Natural killer cell treated with Interleukin-12 subunit alpha and Interleukin-12 subunit beta and Interleukin-15 and Interleukin-18, amount 100 ng/mL, for 72 hours (primary cell): ENCODE measurements at regions not wholly inside any gene's neighbourhood (a gene's known extent, or its start where the extent isn't known, plus 50 kb on each side); places are given as distances from the start of the nearest gene placed in this dataset.

Experiments used
- ATAC-seq, 2 donors: fragments of 150-1000 bp; cut with Tn5 transposase in 1 of 2; sonication (Bioruptor Pico), chemical (Tn5 transposase) in 1 of 2; 2 replicates each; pipeline ENCODE4 v1.10.0; 2021
- DNase-seq: peaks from one replicate; pipeline ENCODE4 v3.0.0; 2022; ENCODE audit warnings: low spot score
- H3K27ac Mint-ChIP-seq, 2 donors: 1 replicate in 1 of 2; 2 replicates in 1 of 2; pipeline ENCODE4 v1.8.0; 2022; ENCODE audit warnings: mixed read lengths in 2 of 2, mild to moderate bottlenecking in 1 of 2, moderate library complexity in 1 of 2
- H3K27me3 Mint-ChIP-seq, 2 donors: 1 replicate in 1 of 2; 2 replicates in 1 of 2; pipeline ENCODE4 v1.8.0; 2022; ENCODE audit warnings: mixed read lengths in 2 of 2
- H3K36me3 Mint-ChIP-seq: one replicate; pipeline ENCODE4 v1.8.0; 2022; ENCODE audit warnings: mixed read lengths
- H3K4me1 Mint-ChIP-seq, 2 donors: 1 replicate in 1 of 2; 2 replicates in 1 of 2; pipeline ENCODE4 v1.8.0; 2022; ENCODE audit warnings: low read depth in 2 of 2, mixed read lengths in 2 of 2, mild to moderate bottlenecking in 1 of 2
- H3K4me3 Mint-ChIP-seq: one replicate; pipeline ENCODE4 v1.8.0; 2022; ENCODE audit warnings: mixed read lengths
- H3K9me3 Mint-ChIP-seq: 2 replicates; pipeline ENCODE4 v1.8.0; 2022; ENCODE audit warnings: mixed read lengths

- Mint-ChIP-seq H3K36me3 (peaks cover 32% of the 10 kb centered on the region), H3K4me3 (peak overlapping the region; percentile 13), H3K27ac (peak overlapping the region; percentile 22 to 74), H3K27me3 (peaks cover 21 to 30% of the 10 kb centered on the region in 2 donors), H3K9me3 (peaks cover 12% of the 10 kb centered on the region), H3K4me1 (peaks cover 40 to 47% of the 10 kb centered on the region in 2 donors)
- ATAC-seq (peak in 1 of 2 donors; percentile 71), DNase-seq (no peak)
Observed at GRCh38 chr21:35482933-35483662, 434.0 kb upstream of the RUNX1 start.

- H3K4me1 Mint-ChIP-seq: peaks cover 48 to 56% of the 10 kb centered on the region in 2 donors
- H3K27ac Mint-ChIP-seq: peak overlapping the region; percentile 18 to 74
- peak; percentile 31 to 65 for ATAC-seq
- H3K4me3 Mint-ChIP-seq: peak overlapping the region; percentile 28
- peaks cover 37% of the 10 kb centered on the region for H3K36me3 Mint-ChIP-seq
- H3K9me3 Mint-ChIP-seq: peaks cover 12% of the 10 kb centered on the region
- no peak for DNase-seq
- H3K27me3 Mint-ChIP-seq: peaks cover 21 to 29% of the 10 kb centered on the region in 2 donors
Observed at GRCh38 chr21:35482096-35482495, 433.0 kb upstream of the RUNX1 start.

- ATAC-seq (no peak), DNase-seq (no peak)
- peaks cover 43% of the 10 kb centered on the region for H3K36me3 Mint-ChIP-seq
- peak overlapping the region in 1 of 2 donors; percentile 74 for H3K27ac Mint-ChIP-seq
- peaks cover 12% of the 10 kb centered on the region for H3K9me3 Mint-ChIP-seq
- no peak overlapping the region for H3K4me3 Mint-ChIP-seq
- peaks cover 15 to 19% of the 10 kb centered on the region in 2 donors for H3K27me3 Mint-ChIP-seq
- peaks cover 56 to 64% of the 10 kb centered on the region in 2 donors for H3K4me1 Mint-ChIP-seq
Observed at GRCh38 chr21:35481005-35481404, 431.9 kb upstream of the RUNX1 start.

- H3K36me3 Mint-ChIP-seq: peaks cover 36% of the 10 kb centered on the region
- H3K4me1 Mint-ChIP-seq: peaks cover 64 to 66% of the 10 kb centered on the region in 2 donors
- DNase-seq (no peak), ATAC-seq (no peak)
- peaks cover 9% of the 10 kb centered on the region for H3K9me3 Mint-ChIP-seq
- peaks cover 6% of the 10 kb centered on the region in 2 donors for H3K27me3 Mint-ChIP-seq
- H3K27ac Mint-ChIP-seq: peak overlapping the region; percentile 98 to 100
- no peak overlapping the region for H3K4me3 Mint-ChIP-seq
Observed at GRCh38 chr21:35479529-35479928, 430.4 kb upstream of the RUNX1 start.

- no peak for DNase-seq
- H3K36me3 Mint-ChIP-seq: peaks cover 31% of the 10 kb centered on the region
- no peak for ATAC-seq
- H3K4me1 Mint-ChIP-seq: peaks cover 62 to 64% of the 10 kb centered on the region in 2 donors
- peaks cover 1% of the 10 kb centered on the region in 2 donors for H3K27me3 Mint-ChIP-seq
- H3K27ac Mint-ChIP-seq: peak overlapping the region; percentile 98 to 100
- H3K4me3 Mint-ChIP-seq: peak overlapping the region; percentile 16
- peaks cover 5% of the 10 kb centered on the region for H3K9me3 Mint-ChIP-seq
Observed at GRCh38 chr21:35479065-35479448, 430.0 kb upstream of the RUNX1 start.

GRCh38 chr21:35478161-35479064 lies 429.3 kb upstream of the RUNX1 start:
- peak overlapping the region; percentile 98 to 100 for H3K27ac Mint-ChIP-seq
- H3K9me3 Mint-ChIP-seq: peaks cover 4% of the 10 kb centered on the region
- H3K4me3 Mint-ChIP-seq: peak overlapping the region; percentile 71
- H3K36me3 Mint-ChIP-seq: peaks cover 31% of the 10 kb centered on the region
- no peak for DNase-seq
- peaks cover 62 to 64% of the 10 kb centered on the region in 2 donors for H3K4me1 Mint-ChIP-seq
- no peak for ATAC-seq
- H3K27me3 Mint-ChIP-seq: peaks cover 0 to under 1% of the 10 kb centered on the region in 2 donors

GRCh38 chr21:35477622-35478021 lies 428.5 kb upstream of the RUNX1 start:
- peaks cover 36% of the 10 kb centered on the region for H3K36me3 Mint-ChIP-seq
- H3K27me3 Mint-ChIP-seq: peaks cover 0 to 7% of the 10 kb centered on the region in 2 donors
- H3K9me3 Mint-ChIP-seq: peaks cover 4% of the 10 kb centered on the region
- H3K4me3 Mint-ChIP-seq: peak overlapping the region; percentile 26
- ATAC-seq (no peak), DNase-seq (no peak)
- peak overlapping the region; percentile 98 to 100 for H3K27ac Mint-ChIP-seq
- H3K4me1 Mint-ChIP-seq: peaks cover 70 to 72% of the 10 kb centered on the region in 2 donors

GRCh38 chr21:35476621-35477395 lies 427.7 kb upstream of the RUNX1 start:
- Mint-ChIP-seq H3K36me3 (peaks cover 36% of the 10 kb centered on the region), H3K27ac (peak overlapping the region; percentile 98 to 100), H3K27me3 (peaks cover 0 to 11% of the 10 kb centered on the region in 2 donors), H3K4me1 (peaks cover 69 to 72% of the 10 kb centered on the region in 2 donors), H3K4me3 (peak overlapping the region; percentile 52), H3K9me3 (no peaks in the 10 kb centered on the region)
- DNase-seq: no peak
- ATAC-seq: no peak

GRCh38 chr21:35475762-35476161 lies 426.7 kb upstream of the RUNX1 start:
- peak overlapping the region; percentile 52 for H3K4me3 Mint-ChIP-seq
- H3K4me1 Mint-ChIP-seq: peaks cover 73 to 74% of the 10 kb centered on the region in 2 donors
- ATAC-seq (peak; percentile 91 to 93), DNase-seq (peak; percentile 64)
- H3K27me3 Mint-ChIP-seq: peaks cover 0 to 15% of the 10 kb centered on the region in 2 donors
- H3K36me3 Mint-ChIP-seq: peaks cover 41% of the 10 kb centered on the region
- no peaks in the 10 kb centered on the region for H3K9me3 Mint-ChIP-seq
- peak overlapping the region; percentile 98 to 100 for H3K27ac Mint-ChIP-seq

- Mint-ChIP-seq H3K36me3 (peaks cover 40% of the 10 kb centered on the region), H3K4me1 (peaks cover 73 to 76% of the 10 kb centered on the region in 2 donors), H3K27me3 (peaks cover 0 to 15% of the 10 kb centered on the region in 2 donors), H3K9me3 (no peaks in the 10 kb centered on the region), H3K27ac (peak overlapping the region; percentile 98 to 100), H3K4me3 (peak overlapping the region; percentile 52)
- ATAC-seq (peak; percentile 59 to 70), DNase-seq (no peak)
Observed at GRCh38 chr21:35475009-35475408, 425.9 kb upstream of the RUNX1 start.

GRCh38 chr21:35473496-35473895 lies 424.4 kb upstream of the RUNX1 start:
- no peak for DNase-seq
- Mint-ChIP-seq H3K27me3 (peaks cover 0 to 15% of the 10 kb centered on the region in 2 donors), H3K36me3 (peaks cover 27% of the 10 kb centered on the region), H3K4me3 (peak overlapping the region; percentile 38), H3K27ac (peak overlapping the region; percentile 60 to 83), H3K4me1 (peaks cover 61 to 66% of the 10 kb centered on the region in 2 donors), H3K9me3 (no peaks in the 10 kb centered on the region)
- ATAC-seq: no peak

- Mint-ChIP-seq H3K4me3 (no peak overlapping the region), H3K27ac (peak overlapping the region in 1 of 2 donors; percentile 83), H3K27me3 (peaks cover 0 to 15% of the 10 kb centered on the region in 2 donors), H3K36me3 (peaks cover 17% of the 10 kb centered on the region), H3K4me1 (peaks cover 35 to 45% of the 10 kb centered on the region in 2 donors), H3K9me3 (peaks cover 14% of the 10 kb centered on the region)
- no peak for DNase-seq
- ATAC-seq: peak in 1 of 2 donors; percentile 50
Observed at GRCh38 chr21:35470522-35470921, 421.4 kb upstream of the RUNX1 start.

- Mint-ChIP-seq H3K4me3 (no peak overlapping the region), H3K36me3 (peaks cover 17% of the 10 kb centered on the region), H3K4me1 (peaks cover 28 to 40% of the 10 kb centered on the region in 2 donors), H3K9me3 (peaks cover 17% of the 10 kb centered on the region), H3K27ac (peak overlapping the region in 1 of 2 donors; percentile 83), H3K27me3 (peaks cover 0 to 15% of the 10 kb centered on the region in 2 donors)
- ATAC-seq: no peak
- no peak for DNase-seq
Observed at GRCh38 chr21:35469498-35469897, 420.4 kb upstream of the RUNX1 start.
